ENCODE measurements at regions not wholly inside any gene's neighbourhood (a gene's known extent, or its start where the extent isn't known, plus 50 kb on each side); places are given as distances from the start of the nearest gene placed in this dataset.

DNA sequence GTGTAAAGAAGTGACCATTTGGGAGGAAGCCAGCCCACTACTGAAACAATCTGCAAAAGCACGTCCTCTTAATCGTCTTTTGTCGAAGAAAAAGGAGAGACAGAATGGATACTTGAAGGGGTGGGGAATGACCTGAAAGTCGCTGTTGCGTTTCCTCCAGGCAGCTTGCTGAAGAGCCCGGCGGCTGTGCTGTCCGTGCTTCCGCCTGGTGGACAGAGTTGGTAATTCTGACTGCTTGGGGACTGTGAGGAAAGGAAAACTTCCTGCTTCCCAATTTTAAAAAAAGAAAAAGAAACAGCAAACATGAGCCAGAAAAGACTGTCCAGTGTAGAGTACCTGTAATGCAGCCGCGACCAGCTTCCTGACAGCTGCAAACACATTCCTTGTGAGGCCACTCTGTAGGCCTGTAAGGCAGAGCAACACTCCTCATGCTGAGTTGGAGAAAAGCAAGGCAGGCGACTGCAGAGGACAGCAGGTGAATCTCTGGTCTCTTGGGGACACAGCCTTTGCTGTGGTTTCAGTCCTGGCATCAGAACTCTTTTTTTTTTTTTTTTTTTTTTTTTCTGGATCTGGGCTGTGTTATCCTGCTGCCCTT lies 251.1 kb upstream of the TBX18 start:
- Histone ChIP-seq H3K23me2 (ENCODE audit: insufficient read length, low read depth, low read length, poor library complexity, severe bottlenecking) (no peaks in the 10 kb centered on the region), H2AFZ (ENCODE audit: low read length) (peak overlapping the region; percentile 99), H3K27ac (ENCODE audit: insufficient read length, low read depth, low read length) (no peak overlapping the region), H3K9me3 (ENCODE audit: control insufficient read depth, low read depth, low read length) (no peaks in the 10 kb centered on the region), H3K4ac (ENCODE audit: low read depth, low read length) (no peak overlapping the region), H4K91ac (ENCODE audit: insufficient read length, low read depth, low read length) (no peak overlapping the region), H3K56ac (ENCODE audit: insufficient read length, low read depth, low read length) (no peak overlapping the region), H3K4me2 (ENCODE audit: insufficient read depth, insufficient read length, low read length) (no peak overlapping the region), H3K79me1 (ENCODE audit: insufficient read depth, low read depth, low read length, poor library complexity, severe bottlenecking) (no peaks in the 10 kb centered on the region), H3T11ph (ENCODE audit: low read length) (no peak overlapping the region), H2BK5ac (ENCODE audit: insufficient read length, low read length) (no peak overlapping the region), H2AK5ac (ENCODE audit: insufficient read length, low read length) (no peak overlapping the region), H3K23ac (ENCODE audit: insufficient read length, low read depth, low read length) (no peak overlapping the region), H2BK15ac (ENCODE audit: low read depth, low read length) (no peak overlapping the region), H3K79me2 (ENCODE audit: insufficient read depth, low read length) (no peaks in the 10 kb centered on the region), H2BK120ac (ENCODE audit: low read depth, low read length, poor library complexity, severe bottlenecking) (no peak overlapping the region), H3K14ac (ENCODE audit: insufficient read depth, low read length) (peak overlapping the region; percentile 91), H4K8ac (replicated peaks; ENCODE audit: insufficient read length, low read depth, low read length) (peak overlapping the region; percentile 27), H3K27me3 (ENCODE audit: insufficient read depth, low read length) (no peaks in the 10 kb centered on the region), H4K20me1 (ENCODE audit: control insufficient read depth, insufficient read depth, insufficient read length) (no peaks in the 10 kb centered on the region), H4K5ac (ENCODE audit: insufficient read length, low read depth, low read length) (no peak overlapping the region), H3K18ac (ENCODE audit: insufficient read length, low read depth, low read length) (no peak overlapping the region), H2BK12ac (ENCODE audit: insufficient read length, low read depth, low read length) (no peak overlapping the region), H3K4me1 (ENCODE audit: insufficient read depth, low read length) (peaks cover 3% of the 10 kb centered on the region; the same call in 1 of the 2 replicates), H2BK20ac (ENCODE audit: low read depth, low read length, poor library complexity, severe bottlenecking) (no peak overlapping the region), H3K9ac (ENCODE audit: extremely low read depth, insufficient read length, low read length) (no peak overlapping the region)
- TF ChIP-seq, protein P1, sequence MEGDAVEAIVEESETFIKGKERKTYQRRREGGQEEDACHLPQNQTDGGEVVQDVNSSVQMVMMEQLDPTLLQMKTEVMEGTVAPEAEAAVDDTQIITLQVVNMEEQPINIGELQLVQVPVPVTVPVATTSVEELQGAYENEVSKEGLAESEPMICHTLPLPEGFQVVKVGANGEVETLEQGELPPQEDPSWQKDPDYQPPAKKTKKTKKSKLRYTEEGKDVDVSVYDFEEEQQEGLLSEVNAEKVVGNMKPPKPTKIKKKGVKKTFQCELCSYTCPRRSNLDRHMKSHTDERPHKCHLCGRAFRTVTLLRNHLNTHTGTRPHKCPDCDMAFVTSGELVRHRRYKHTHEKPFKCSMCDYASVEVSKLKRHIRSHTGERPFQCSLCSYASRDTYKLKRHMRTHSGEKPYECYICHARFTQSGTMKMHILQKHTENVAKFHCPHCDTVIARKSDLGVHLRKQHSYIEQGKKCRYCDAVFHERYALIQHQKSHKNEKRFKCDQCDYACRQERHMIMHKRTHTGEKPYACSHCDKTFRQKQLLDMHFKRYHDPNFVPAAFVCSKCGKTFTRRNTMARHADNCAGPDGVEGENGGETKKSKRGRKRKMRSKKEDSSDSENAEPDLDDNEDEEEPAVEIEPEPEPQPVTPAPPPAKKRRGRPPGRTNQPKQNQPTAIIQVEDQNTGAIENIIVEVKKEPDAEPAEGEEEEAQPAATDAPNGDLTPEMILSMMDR (conservative IDR thresholded peaks at IDR 0.05), result peak; percentile 85
- H3K27ac Mint-ChIP-seq, result no peak overlapping the region; a peak in 1 of 7 replicates
- no CpG with 5 or more reads among the region's 12 CpGs for WGBS (ENCODE audit: extremely low coverage, insufficient read length, low lambda C conversion rate)
- peaks cover 0 to 3% (median 0%) of the 10 kb centered on the region in 3 experiments; a peak in 2 of 7 replicates for H3K36me3 Mint-ChIP-seq (ENCODE audit: insufficient read depth in 1 of 3, low read depth in 3 of 3)
- no peak overlapping the region; a peak in 1 of 5 replicates for H3K4me3 Mint-ChIP-seq
- no peaks in the 10 kb centered on the region for H3K9me3 Mint-ChIP-seq
- peak; percentile 84 for DNase-seq
- peaks cover 18 to 20% of the 10 kb centered on the region in 2 experiments for H3K4me1 Mint-ChIP-seq
- H3K27me3 Mint-ChIP-seq (ENCODE audit: low read depth), result no peaks in the 10 kb centered on the region

Measured in H9 (cell line).